ENCODE measurements at regions not wholly inside any gene's neighbourhood (a gene's known extent, or its start where the extent isn't known, plus 50 kb on each side); places are given as distances from the start of the nearest gene placed in this dataset.

GRCh38 chr14:88995437-88996198 is 171.2 kb downstream of the TTC8 start:
- H3K4me1 ChIP-seq = peaks cover 0 to 10% (median 0%) of the 10 kb centered on the region in 3 donors
- intact Hi-C loops (cut with DNase I) = no loop called here
- no peaks in the 10 kb centered on the region for H3K9me3 ChIP-seq
- TF ChIP-seq POLR2A (IDR thresholded peaks at IDR 0.05) (no peak), CTCF (IDR thresholded peaks at IDR 0.05) (no peak)
- no peak overlapping the region for H3K27ac ChIP-seq
- no peak for DNase-seq
- peaks cover 0 to 6% (median 0%) of the 10 kb centered on the region in 4 donors for H3K27me3 ChIP-seq
- no peaks in the 10 kb centered on the region for H3K36me3 ChIP-seq
- H3K4me3 ChIP-seq = no peak overlapping the region
- 36 to 46% methylated on average over 7 to 8 of the region's 9 CpGs for WGBS, 2 donors

GRCh38 chr14:88998027-88998426 is 173.6 kb downstream of the TTC8 start:
- H3K27ac ChIP-seq = no peak overlapping the region
- 60 to 75% methylated on average over 1 of the region's 1 CpG for WGBS, 2 donors
- no peak for TF ChIP-seq POLR2A (IDR thresholded peaks at IDR 0.05)
- TF ChIP-seq CTCF (IDR thresholded peaks at IDR 0.05) = no peak
- no peak overlapping the region for H3K4me3 ChIP-seq
- H3K36me3 ChIP-seq = no peaks in the 10 kb centered on the region
- no peak for DNase-seq
- peaks cover 0 to 16% (median 0%) of the 10 kb centered on the region in 3 donors for H3K4me1 ChIP-seq
- H3K27me3 ChIP-seq = peaks cover 0 to 3% (median 0%) of the 10 kb centered on the region in 4 donors
- intact Hi-C loops (cut with DNase I) = no loop called here
- H3K9me3 ChIP-seq = no peaks in the 10 kb centered on the region

GRCh38 chr14:88999137-88999536 is 174.7 kb downstream of the TTC8 start:
- intact Hi-C loops (cut with DNase I) = no loop called here
- Histone ChIP-seq H3K4me1 (peaks cover 0 to 16% (median 0%) of the 10 kb centered on the region in 3 donors), H3K36me3 (no peaks in the 10 kb centered on the region), H3K27me3 (no peaks in the 10 kb centered on the region), H3K4me3 (no peak overlapping the region), H3K27ac (no peak overlapping the region), H3K9me3 (no peaks in the 10 kb centered on the region)
- no peak for DNase-seq
- no peak for TF ChIP-seq CTCF (IDR thresholded peaks at IDR 0.05)
- no peak for TF ChIP-seq POLR2A (IDR thresholded peaks at IDR 0.05)
- 75 to 84% methylated on average over 2 to 5 of the region's 5 CpGs for WGBS, 2 donors

GRCh38 chr14:89000007-89000942 is 175.8 kb downstream of the TTC8 start:
- no peak for DNase-seq
- no peaks in the 10 kb centered on the region for H3K36me3 ChIP-seq
- no peaks in the 10 kb centered on the region for H3K27me3 ChIP-seq
- intact Hi-C loops (cut with DNase I) = no loop called here
- no peak overlapping the region for H3K4me3 ChIP-seq
- no peak for TF ChIP-seq POLR2A (IDR thresholded peaks at IDR 0.05)
- no peak for TF ChIP-seq CTCF (IDR thresholded peaks at IDR 0.05)
- H3K27ac ChIP-seq = no peak overlapping the region
- WGBS, 2 donors = 77 to 79% methylated on average over 6 to 7 of the region's 9 CpGs
- H3K9me3 ChIP-seq = no peaks in the 10 kb centered on the region
- H3K4me1 ChIP-seq = peaks cover 0 to 16% (median 0%) of the 10 kb centered on the region in 3 donors

- H3K4me3 ChIP-seq = no peak overlapping the region
- H3K4me1 ChIP-seq = peaks cover 0 to 9% (median 0%) of the 10 kb centered on the region in 3 donors
- H3K27me3 ChIP-seq = no peaks in the 10 kb centered on the region
- H3K9me3 ChIP-seq = no peaks in the 10 kb centered on the region
- no peak overlapping the region for H3K27ac ChIP-seq
- no peaks in the 10 kb centered on the region for H3K36me3 ChIP-seq
- TF ChIP-seq POLR2A (IDR thresholded peaks at IDR 0.05) (no peak), CTCF (IDR thresholded peaks at IDR 0.05) (no peak)
- intact Hi-C loops (cut with DNase I) = no loop called here
- no peak for DNase-seq
These were observed 179.7 kb downstream of the TTC8 start for GRCh38 chr14:89004166-89004565.

Measured in esophagus squamous epithelium (tissue), 5 donors.